Neural crest cell (in vitro differentiated cells): ENCODE measurements at regions not wholly inside any gene's neighbourhood (a gene's known extent, or its start where the extent isn't known, plus 50 kb on each side); places are given as distances from the start of the nearest gene placed in this dataset.

Experiments used
- DNase-seq: peaks from one replicate; pipeline ENCODE4 v3.0.0; 2021; ENCODE audit warnings: low read depth, mixed read lengths, low spot score
- H3K27ac Mint-ChIP-seq: one replicate; pipeline ENCODE4 v1.8.0; 2021; ENCODE audit warnings: mild to moderate bottlenecking, mixed read lengths; ENCODE audit not compliant: unreplicated experiment
- H3K27me3 Mint-ChIP-seq: 2 replicates; pipeline ENCODE4 v1.8.0; 2021; ENCODE audit warnings: low read depth, mild to moderate bottlenecking, mixed read lengths
- H3K36me3 Mint-ChIP-seq: 2 replicates; pipeline ENCODE4 v1.8.0; 2021; ENCODE audit warnings: low read depth, mild to moderate bottlenecking, mixed read lengths
- H3K4me1 Mint-ChIP-seq: 2 replicates; pipeline ENCODE4 v1.8.0; 2021; ENCODE audit warnings: mixed read lengths
- H3K4me3 Mint-ChIP-seq: one replicate; pipeline ENCODE4 v1.8.0; 2021; ENCODE audit warnings: mild to moderate bottlenecking, mixed read lengths
- H3K9me3 Mint-ChIP-seq: 2 replicates; pipeline ENCODE4 v1.8.0; 2021; ENCODE audit warnings: mixed read lengths
- TF ChIP-seq, protein P1 (sequence below): fragments of 200-600 bp; sonication (generic); conservative IDR thresholded peaks from 2 replicates; pipeline ENCODE4 v1.5.0; 2021; ENCODE audit warnings: antibody characterized with exemption, mild to moderate bottlenecking

- no peaks in the 10 kb centered on the region for H3K27me3 Mint-ChIP-seq
- H3K27ac Mint-ChIP-seq = no peak overlapping the region
- TF ChIP-seq, protein P1, sequence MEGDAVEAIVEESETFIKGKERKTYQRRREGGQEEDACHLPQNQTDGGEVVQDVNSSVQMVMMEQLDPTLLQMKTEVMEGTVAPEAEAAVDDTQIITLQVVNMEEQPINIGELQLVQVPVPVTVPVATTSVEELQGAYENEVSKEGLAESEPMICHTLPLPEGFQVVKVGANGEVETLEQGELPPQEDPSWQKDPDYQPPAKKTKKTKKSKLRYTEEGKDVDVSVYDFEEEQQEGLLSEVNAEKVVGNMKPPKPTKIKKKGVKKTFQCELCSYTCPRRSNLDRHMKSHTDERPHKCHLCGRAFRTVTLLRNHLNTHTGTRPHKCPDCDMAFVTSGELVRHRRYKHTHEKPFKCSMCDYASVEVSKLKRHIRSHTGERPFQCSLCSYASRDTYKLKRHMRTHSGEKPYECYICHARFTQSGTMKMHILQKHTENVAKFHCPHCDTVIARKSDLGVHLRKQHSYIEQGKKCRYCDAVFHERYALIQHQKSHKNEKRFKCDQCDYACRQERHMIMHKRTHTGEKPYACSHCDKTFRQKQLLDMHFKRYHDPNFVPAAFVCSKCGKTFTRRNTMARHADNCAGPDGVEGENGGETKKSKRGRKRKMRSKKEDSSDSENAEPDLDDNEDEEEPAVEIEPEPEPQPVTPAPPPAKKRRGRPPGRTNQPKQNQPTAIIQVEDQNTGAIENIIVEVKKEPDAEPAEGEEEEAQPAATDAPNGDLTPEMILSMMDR = no peak
- H3K4me3 Mint-ChIP-seq = no peak overlapping the region
- no peaks in the 10 kb centered on the region for H3K4me1 Mint-ChIP-seq
- no peak for DNase-seq
- H3K9me3 Mint-ChIP-seq = no peaks in the 10 kb centered on the region
- no peaks in the 10 kb centered on the region for H3K36me3 Mint-ChIP-seq
Measured at GRCh38 chr3:180184816-180185215, 148.1 kb upstream of the PEX5L start.

DNA sequence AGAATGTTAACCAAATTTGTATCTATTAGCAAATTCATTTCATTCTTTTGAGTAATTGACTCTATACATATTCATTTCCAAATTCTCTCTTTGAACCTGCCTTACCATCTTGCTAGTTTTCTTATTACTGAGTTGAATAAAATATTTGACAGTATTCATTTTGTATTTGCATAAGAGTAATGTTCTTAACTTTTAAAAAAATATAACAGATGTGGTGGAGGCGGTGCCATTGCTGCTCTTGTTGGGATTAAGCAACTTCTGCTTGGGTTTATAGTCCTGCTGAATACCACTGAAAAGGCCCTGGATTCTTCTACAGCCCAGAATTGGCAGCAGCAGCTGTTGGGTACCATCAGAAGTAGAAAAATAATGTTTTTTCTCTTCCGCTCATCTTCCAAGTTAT, 148.9 kb upstream of the PEX5L start:
- H3K9me3 Mint-ChIP-seq = no peaks in the 10 kb centered on the region
- no peaks in the 10 kb centered on the region for H3K27me3 Mint-ChIP-seq
- no peaks in the 10 kb centered on the region for H3K4me1 Mint-ChIP-seq
- DNase-seq = no peak
- H3K36me3 Mint-ChIP-seq = no peaks in the 10 kb centered on the region
- no peak overlapping the region for H3K4me3 Mint-ChIP-seq
- no peak overlapping the region for H3K27ac Mint-ChIP-seq
- TF ChIP-seq, protein P1 = no peak

GRCh38 chr3:180188512-180189309, 152.0 kb upstream of the PEX5L start:
- DNase-seq = no peak
- Mint-ChIP-seq H3K4me3 (no peak overlapping the region), H3K36me3 (no peaks in the 10 kb centered on the region), H3K27ac (no peak overlapping the region), H3K9me3 (no peaks in the 10 kb centered on the region), H3K4me1 (no peaks in the 10 kb centered on the region), H3K27me3 (no peaks in the 10 kb centered on the region)
- TF ChIP-seq, protein P1 = no peak

- no peak overlapping the region for H3K27ac Mint-ChIP-seq
- H3K27me3 Mint-ChIP-seq = no peaks in the 10 kb centered on the region
- no peak for DNase-seq
- no peaks in the 10 kb centered on the region for H3K36me3 Mint-ChIP-seq
- H3K4me1 Mint-ChIP-seq = no peaks in the 10 kb centered on the region
- H3K4me3 Mint-ChIP-seq = no peak overlapping the region
- TF ChIP-seq, protein P1 = no peak
- H3K9me3 Mint-ChIP-seq = no peaks in the 10 kb centered on the region
Measured at GRCh38 chr3:180189310-180189648, 152.5 kb upstream of the PEX5L start.

DNA sequence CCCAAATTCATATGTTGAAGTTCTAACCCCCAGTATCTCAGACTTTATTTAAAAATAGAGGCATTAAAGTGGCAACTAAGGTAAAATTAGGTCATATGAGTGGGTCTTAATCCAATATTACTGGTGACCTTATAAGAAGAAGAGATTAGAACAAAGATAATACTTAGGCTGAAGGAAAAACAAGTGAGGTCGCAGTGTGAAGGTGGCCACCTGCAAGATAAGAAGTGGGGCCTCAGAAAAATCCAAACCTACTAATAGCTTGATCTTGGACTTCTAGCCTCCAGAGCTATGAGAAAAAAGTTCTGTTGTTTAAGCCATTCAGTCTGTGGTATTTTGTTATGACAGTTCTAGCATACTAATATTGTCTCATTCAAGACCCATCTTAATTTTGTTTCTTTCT, 159.9 kb upstream of the PEX5L start:
- no peak for DNase-seq
- TF ChIP-seq, protein P1 = no peak
- H3K36me3 Mint-ChIP-seq = no peaks in the 10 kb centered on the region
- H3K4me1 Mint-ChIP-seq = no peaks in the 10 kb centered on the region
- H3K27me3 Mint-ChIP-seq = no peaks in the 10 kb centered on the region
- H3K9me3 Mint-ChIP-seq = no peaks in the 10 kb centered on the region
- H3K27ac Mint-ChIP-seq = no peak overlapping the region
- no peak overlapping the region for H3K4me3 Mint-ChIP-seq
